CD4-positive, alpha-beta T cell (primary cell): ENCODE measurements at regions not wholly inside any gene's neighbourhood (a gene's known extent, or its start where the extent isn't known, plus 50 kb on each side); places are given as distances from the start of the nearest gene placed in this dataset.

ENCODE experiments used
- ATAC-seq: fragments of 200-7000 bp; cut with Tn5 transposase; one replicate; pipeline ENCODE4 v1.10.0; 2022; ENCODE audit warnings: mild to moderate bottlenecking; ENCODE audit not compliant: poor library complexity
- CTCF ChIA-PET: fragments of 350-600 bp; sonication (Branson Sonifier 250); formaldehyde crosslinking; loops from one replicate; lab custom pipeline; 2021; ENCODE audit warnings: antibody characterized with exemption, inconsistent platforms; lab: Charles Lee
- POLR2A ChIA-PET: fragments of 350-600 bp; sonication (Branson Sonifier 250); formaldehyde crosslinking; loops from one replicate; lab custom pipeline; 2021; ENCODE audit warnings: antibody characterized with exemption, inconsistent platforms; lab: Charles Lee
- DNase-seq, 14 experiments: peaks; one replicate each; pipeline ENCODE4 v3.0.0-alpha.2; 2013 to 2020; ENCODE audit warnings: mixed read lengths in 2 of 14
- H3K27ac ChIP-seq, 2 donors: one replicate each; pipeline versions ENCODE4 v1.5.1 to v1.7.0; 2013; ENCODE audit warnings: low read length in 2 of 2, low read depth in 1 of 2, mild to moderate bottlenecking in 1 of 2
- H3K27me3 ChIP-seq, 2 experiments: 1 replicate in 1 of 2; 2 replicates in 1 of 2; pipeline versions ENCODE4 v1.6.1 to v1.7.0; 2013; ENCODE audit warnings: low read length in 2 of 2, control low read depth in 1 of 2, mild to moderate bottlenecking in 1 of 2, moderate library complexity in 1 of 2; ENCODE audit not compliant: insufficient read depth in 2 of 2, control insufficient read depth in 1 of 2
- H3K36me3 ChIP-seq: one replicate; pipeline ENCODE4 v1.6.1; 2013; ENCODE audit warnings: low read length, control low read depth; ENCODE audit not compliant: insufficient read depth
- H3K4me1 ChIP-seq: one replicate; pipeline ENCODE4 v1.6.1; 2013; ENCODE audit warnings: low read length, control low read depth; ENCODE audit not compliant: insufficient read depth
- H3K4me3 ChIP-seq: one replicate; pipeline ENCODE4 v1.5.1; 2013; ENCODE audit warnings: mild to moderate bottlenecking, low read length, moderate library complexity
- H3K9me3 ChIP-seq, 2 experiments: 1 replicate in 1 of 2; 2 replicates in 1 of 2; pipeline versions ENCODE4 v1.6.1 to v1.7.0; 2013; ENCODE audit warnings: low read length in 2 of 2, mild to moderate bottlenecking in 2 of 2, control low read depth in 1 of 2, moderate library complexity in 1 of 2; ENCODE audit not compliant: control insufficient read depth in 1 of 2, insufficient read depth in 1 of 2
- H3K27ac Mint-ChIP-seq: one replicate; pipeline ENCODE4 v1.8.0; 2020; ENCODE audit warnings: mixed read lengths
- H3K27me3 Mint-ChIP-seq: one replicate; pipeline ENCODE4 v1.8.0; 2021; ENCODE audit warnings: mixed read lengths
- H3K36me3 Mint-ChIP-seq: one replicate; pipeline ENCODE4 v1.8.0; 2021; ENCODE audit warnings: low read depth, mixed read lengths
- H3K4me1 Mint-ChIP-seq: one replicate; pipeline ENCODE4 v1.8.0; 2021; ENCODE audit warnings: low read depth, mixed read lengths
- H3K4me3 Mint-ChIP-seq: one replicate; pipeline ENCODE4 v1.8.0; 2020; ENCODE audit warnings: mild to moderate bottlenecking, mixed read lengths
- H3K9me3 Mint-ChIP-seq: one replicate; pipeline ENCODE4 v1.8.0; 2020; ENCODE audit warnings: mixed read lengths
- CTCF ChIP-seq: fragments of 200-600 bp; IDR thresholded peaks from one replicate; pipeline ENCODE4 v1.8.0; 2022; ENCODE audit warnings: antibody characterized with exemption, mild to moderate bottlenecking
- intact Hi-C, 2 experiments: fragments of 100-400 bp; cut with DNase I in 1 of 2; cut with micrococcal nuclease in 1 of 2; formaldehyde crosslinking; loops; one replicate each; pipeline versions ENCODE4 v1.15.1 to v1.9.0; 2023 to 2025; cut with DNase I, micrococcal nuclease

DNA sequence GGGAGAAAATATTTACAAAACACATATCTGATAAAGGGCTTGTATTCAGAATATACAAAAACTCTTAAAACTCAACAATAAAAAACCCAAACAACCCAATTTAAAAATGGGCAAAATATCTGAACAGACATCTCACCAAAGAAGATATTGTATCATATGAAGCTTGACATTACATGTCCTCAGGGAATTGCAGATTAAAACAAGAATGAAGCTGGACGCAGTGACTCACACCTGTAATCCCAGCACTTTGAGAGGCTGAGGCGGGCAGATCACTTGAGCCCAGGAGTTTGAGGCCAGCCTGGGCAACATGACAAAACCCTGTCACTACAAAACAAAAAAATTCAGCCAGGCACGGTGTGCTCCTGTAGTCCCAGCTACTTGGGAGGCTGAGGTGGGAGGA lies 135.4 kb upstream of the AKIRIN2 start:
- no peaks in the 10 kb centered on the region for H3K9me3 ChIP-seq
- no peak for DNase-seq
- H3K4me1 Mint-ChIP-seq, result peaks cover 6% of the 10 kb centered on the region
- no peaks in the 10 kb centered on the region for H3K36me3 ChIP-seq
- ChIA-PET CTCF (no interaction called here), POLR2A (no interaction called here)
- peaks cover 2% of the 10 kb centered on the region for H3K9me3 Mint-ChIP-seq
- no peaks in the 10 kb centered on the region for H3K27me3 ChIP-seq
- peaks cover 11% of the 10 kb centered on the region for H3K27me3 Mint-ChIP-seq
- TF ChIP-seq CTCF, result no peak
- H3K4me1 ChIP-seq, result peaks cover 4% of the 10 kb centered on the region
- no peak overlapping the region for H3K27ac Mint-ChIP-seq
- no peak overlapping the region for H3K4me3 Mint-ChIP-seq
- intact Hi-C loops, result loop anchor here in 1 of 2 experiments (10.0 kb wide), 1 partner anchor 433 kb away; the partner anchor contains the start of gene CFAP206
- H3K4me3 ChIP-seq, result no peak overlapping the region
- ATAC-seq, result no peak
- H3K36me3 Mint-ChIP-seq, result no peaks in the 10 kb centered on the region
- no peak overlapping the region for H3K27ac ChIP-seq

DNA sequence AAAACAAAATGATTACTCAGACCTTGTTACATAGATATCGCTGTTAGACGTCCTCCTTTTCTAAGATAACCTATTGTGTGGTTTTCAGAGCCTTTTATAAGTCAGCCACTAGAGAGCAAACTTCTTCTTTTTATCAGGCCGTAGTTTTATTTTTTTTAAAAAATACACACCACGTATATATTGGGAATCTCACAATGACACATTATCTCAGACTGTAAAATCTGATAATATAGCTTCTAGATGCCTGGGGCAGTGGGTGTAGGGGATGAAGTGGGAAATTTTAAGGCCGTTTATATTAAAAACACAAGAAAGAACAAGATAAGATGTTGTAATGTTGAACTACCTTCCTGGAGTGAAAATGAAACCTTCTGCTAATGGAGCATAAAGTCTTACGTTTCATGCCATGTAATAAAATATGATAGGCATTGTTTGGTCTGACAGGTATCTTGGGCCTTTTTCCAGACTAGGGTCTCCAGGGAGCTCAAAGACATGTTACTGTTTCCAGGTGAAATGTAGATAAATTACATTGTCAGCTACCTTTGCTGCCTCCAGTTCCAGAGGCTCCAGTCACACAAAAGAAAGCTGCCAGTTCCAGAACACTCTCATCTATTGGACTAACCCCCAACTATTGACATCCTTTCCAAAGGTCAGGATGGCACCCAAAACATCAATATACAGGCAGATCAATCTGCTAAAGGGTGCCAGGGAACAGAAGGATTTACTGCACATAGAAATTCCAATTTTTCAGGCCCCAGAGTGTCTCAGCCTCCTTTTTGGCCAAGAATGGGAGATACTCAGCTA lies 130.2 kb upstream of the AKIRIN2 start:
- H3K36me3 ChIP-seq, result no peaks in the 10 kb centered on the region
- Mint-ChIP-seq H3K27me3 (no peaks in the 10 kb centered on the region), H3K36me3 (no peaks in the 10 kb centered on the region), H3K4me3 (peak overlapping the region; percentile 90), H3K4me1 (peaks cover 13% of the 10 kb centered on the region), H3K27ac (peak overlapping the region; percentile 74), H3K9me3 (no peaks in the 10 kb centered on the region)
- TF ChIP-seq CTCF, result peak; percentile 49
- peak overlapping the region in 1 of 2 donors; percentile 67 for H3K27ac ChIP-seq
- CTCF ChIA-PET, result no interaction called here
- intact Hi-C loops, result loop anchor here (5.0 to 10.0 kb wide), 2 partner anchors 427 to 1040 kb away; partner anchors contain the start of gene CFAP206 (in 1 of the 2)
- peak overlapping the region; percentile 60 for H3K4me3 ChIP-seq
- POLR2A ChIA-PET, result interaction anchor here (0.7 to 2.0 kb wide), 8 partner anchors 29 to 1248 kb away, joined by 3 to 11 read pairs (median 3); partner anchors contain the start of genes AKIRIN2 and PNRC1
- H3K9me3 ChIP-seq, result no peaks in the 10 kb centered on the region
- DNase-seq, result peak in 4 of 14 experiments; percentile 5 to 54 (median 48)
- ATAC-seq, result peak; percentile 61
- no peaks in the 10 kb centered on the region for H3K27me3 ChIP-seq
- peaks cover 5% of the 10 kb centered on the region for H3K4me1 ChIP-seq

- Histone ChIP-seq H3K4me3 (no peak overlapping the region), H3K4me1 (peaks cover 8% of the 10 kb centered on the region), H3K9me3 (no peaks in the 10 kb centered on the region), H3K27ac (no peak overlapping the region), H3K36me3 (no peaks in the 10 kb centered on the region), H3K27me3 (no peaks in the 10 kb centered on the region)
- Mint-ChIP-seq H3K4me3 (peak overlapping the region; percentile 9), H3K36me3 (no peaks in the 10 kb centered on the region), H3K27me3 (no peaks in the 10 kb centered on the region), H3K27ac (no peak overlapping the region), H3K4me1 (peaks cover 19% of the 10 kb centered on the region), H3K9me3 (no peaks in the 10 kb centered on the region)
- intact Hi-C loops, result loop anchor here (5.0 to 10.0 kb wide), 2 partner anchors 426 to 1041 kb away; partner anchors contain the start of gene CFAP206 (in 1 of the 2)
- TF ChIP-seq CTCF, result no peak
- DNase-seq (no peak), ATAC-seq (no peak)
- ChIA-PET POLR2A (interaction anchor here (0.8 to 2.0 kb wide), 3 partner anchors 27 to 242 kb away, joined by 3 to 11 read pairs (median 4); partner anchors contain the start of gene AKIRIN2), CTCF (no interaction called here)
Measured at GRCh38 chr6:87830907-87831306, 128.9 kb upstream of the AKIRIN2 start.
